ENCODE measurements at regions not wholly inside any gene's neighbourhood (a gene's known extent, or its start where the extent isn't known, plus 50 kb on each side); places are given as distances from the start of the nearest gene placed in this dataset.

DNA sequence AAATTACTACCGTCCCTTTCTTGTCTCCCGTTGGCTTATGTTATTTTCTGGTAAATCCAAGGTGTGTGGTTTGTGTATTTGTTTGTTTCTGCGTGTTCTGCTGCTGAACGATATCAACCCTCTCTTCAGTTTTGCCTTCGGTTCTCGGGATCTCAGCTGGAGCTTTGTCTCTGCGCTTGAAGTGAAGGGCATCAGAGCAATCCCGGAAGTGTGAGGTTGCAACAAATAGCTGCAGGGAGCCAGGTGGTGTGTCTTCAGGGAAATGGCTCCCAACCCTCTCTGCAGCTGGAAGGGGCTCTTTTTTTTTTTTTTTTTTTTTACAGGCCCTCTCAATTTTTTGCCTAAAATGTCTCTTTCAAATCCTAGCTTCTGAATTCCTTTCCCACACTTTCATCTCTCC is 116.4 kb upstream of the RGMA start:
- Histone ChIP-seq H3K79me2 (ENCODE audit: insufficient read depth, low read length) (no peaks in the 10 kb centered on the region), H3K36me3 (ENCODE audit: control insufficient read depth in 1 of 2, insufficient read depth in 2 of 2, low read length in 2 of 2) (no peaks in the 10 kb centered on the region), H3K27ac (ENCODE audit: low read depth, low read length) (no peak overlapping the region), H3K4me2 (ENCODE audit: low read length) (no peak overlapping the region), H3K9me3 (ENCODE audit: control insufficient read depth in 1 of 2, insufficient read depth in 1 of 2, low read depth in 1 of 2, low read length in 2 of 2) (no peaks in the 10 kb centered on the region), H3K4me1 (ENCODE audit: control insufficient read depth in 1 of 2, insufficient read depth in 2 of 2, low read length in 2 of 2) (no peaks in the 10 kb centered on the region), H3K9me2 (ENCODE audit: insufficient read depth) (no peaks in the 10 kb centered on the region), H4K20me1 (ENCODE audit: insufficient read depth) (no peaks in the 10 kb centered on the region), H3K27me3 (ENCODE audit: insufficient read depth, low read length) (peaks cover 38% of the 10 kb centered on the region), H3K4me3 (replicated peaks in 1 of 2; ENCODE audit: low read depth in 1 of 2, low read length in 2 of 2) (no peak overlapping the region), H2AFZ (ENCODE audit: low read depth, low read length, poor library complexity, severe bottlenecking) (no peak overlapping the region), H3K9ac (ENCODE audit: low read length) (no peak overlapping the region)
- intact Hi-C loops (cut with micrococcal nuclease) = no loop called here
- CTCF ChIA-PET = no interaction called here
- RAD21 ChIA-PET (ENCODE audit: low non-redundant PET in 1 of 2, low total read pairs in 2 of 2, uncharacterized antibody in 2 of 2, unreplicated experiment in 2 of 2) = no interaction called here
- no peak for DNase-seq (ENCODE audit: low read depth, low spot score)
- POLR2A ChIA-PET = no interaction called here
- TF ChIP-seq, protein P1, sequence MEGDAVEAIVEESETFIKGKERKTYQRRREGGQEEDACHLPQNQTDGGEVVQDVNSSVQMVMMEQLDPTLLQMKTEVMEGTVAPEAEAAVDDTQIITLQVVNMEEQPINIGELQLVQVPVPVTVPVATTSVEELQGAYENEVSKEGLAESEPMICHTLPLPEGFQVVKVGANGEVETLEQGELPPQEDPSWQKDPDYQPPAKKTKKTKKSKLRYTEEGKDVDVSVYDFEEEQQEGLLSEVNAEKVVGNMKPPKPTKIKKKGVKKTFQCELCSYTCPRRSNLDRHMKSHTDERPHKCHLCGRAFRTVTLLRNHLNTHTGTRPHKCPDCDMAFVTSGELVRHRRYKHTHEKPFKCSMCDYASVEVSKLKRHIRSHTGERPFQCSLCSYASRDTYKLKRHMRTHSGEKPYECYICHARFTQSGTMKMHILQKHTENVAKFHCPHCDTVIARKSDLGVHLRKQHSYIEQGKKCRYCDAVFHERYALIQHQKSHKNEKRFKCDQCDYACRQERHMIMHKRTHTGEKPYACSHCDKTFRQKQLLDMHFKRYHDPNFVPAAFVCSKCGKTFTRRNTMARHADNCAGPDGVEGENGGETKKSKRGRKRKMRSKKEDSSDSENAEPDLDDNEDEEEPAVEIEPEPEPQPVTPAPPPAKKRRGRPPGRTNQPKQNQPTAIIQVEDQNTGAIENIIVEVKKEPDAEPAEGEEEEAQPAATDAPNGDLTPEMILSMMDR (IDR thresholded peaks at IDR 0.05 in 2 of 3, conservative IDR thresholded peaks at IDR 0.05 in 1 of 3; ENCODE audit: borderline replicate concordance in 1 of 3, insufficient read depth in 1 of 3, low read depth in 2 of 3, low read length in 2 of 3) = no peak
- TF ChIP-seq EGR1 (IDR thresholded peaks at IDR 0.05; ENCODE audit: low read depth) (no peak), POLR2AphosphoS5 (IDR thresholded peaks at IDR 0.05; ENCODE audit: low read depth, low read length) (no peak), ZFX (IDR thresholded peaks at IDR 0.05) (no peak), ELF1 (IDR thresholded peaks at IDR 0.05; ENCODE audit: borderline replicate concordance, low read depth) (no peak), CBX3 (IDR thresholded peaks at IDR 0.05; ENCODE audit: low read depth) (no peak), POLR2A (IDR thresholded peaks at IDR 0.05; ENCODE audit: borderline replicate concordance, extremely low read depth, insufficient read depth, insufficient read length) (no peak), CEBPB (IDR thresholded peaks at IDR 0.05; ENCODE audit: low read depth) (no peak), YY1 (IDR thresholded peaks at IDR 0.05; ENCODE audit: extremely low read depth, insufficient replicate concordance, low read depth, low read length) (no peak), FOSL1 (IDR thresholded peaks at IDR 0.05; ENCODE audit: low read depth) (no peak), SRF (IDR thresholded peaks at IDR 0.05; ENCODE audit: low read depth) (no peak)
- TF ChIP-seq, protein P2, sequence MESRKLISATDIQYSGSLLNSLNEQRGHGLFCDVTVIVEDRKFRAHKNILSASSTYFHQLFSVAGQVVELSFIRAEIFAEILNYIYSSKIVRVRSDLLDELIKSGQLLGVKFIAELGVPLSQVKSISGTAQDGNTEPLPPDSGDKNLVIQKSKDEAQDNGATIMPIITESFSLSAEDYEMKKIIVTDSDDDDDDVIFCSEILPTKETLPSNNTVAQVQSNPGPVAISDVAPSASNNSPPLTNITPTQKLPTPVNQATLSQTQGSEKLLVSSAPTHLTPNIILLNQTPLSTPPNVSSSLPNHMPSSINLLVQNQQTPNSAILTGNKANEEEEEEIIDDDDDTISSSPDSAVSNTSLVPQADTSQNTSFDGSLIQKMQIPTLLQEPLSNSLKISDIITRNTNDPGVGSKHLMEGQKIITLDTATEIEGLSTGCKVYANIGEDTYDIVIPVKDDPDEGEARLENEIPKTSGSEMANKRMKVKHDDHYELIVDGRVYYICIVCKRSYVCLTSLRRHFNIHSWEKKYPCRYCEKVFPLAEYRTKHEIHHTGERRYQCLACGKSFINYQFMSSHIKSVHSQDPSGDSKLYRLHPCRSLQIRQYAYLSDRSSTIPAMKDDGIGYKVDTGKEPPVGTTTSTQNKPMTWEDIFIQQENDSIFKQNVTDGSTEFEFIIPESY (IDR thresholded peaks at IDR 0.05; ENCODE audit: extremely low read depth, insufficient replicate concordance, low read length) = no peak
- no peak for ATAC-seq
- BruUV-seq (replicated peaks) = no TSS peak
